K562 (cell line): ENCODE measurements at regions not wholly inside any gene's neighbourhood (a gene's known extent, or its start where the extent isn't known, plus 50 kb on each side); places are given as distances from the start of the nearest gene placed in this dataset.

Experiments
- ETV6 ChIP-seq, 3 experiments: fragments of 150-350 bp in 1 of 3; sonication (generic) in 1 of 3; formaldehyde crosslinking in 1 of 3; IDR thresholded peaks; 2 replicates each; pipeline versions ENCODE4 v1.6.1 to v1.8.0; 2014 to 2022; ENCODE audit warnings: borderline replicate concordance in 2 of 3, low read depth in 2 of 3, antibody characterized with exemption in 1 of 3, low read length in 1 of 3, mild to moderate bottlenecking in 1 of 3, missing genetic modification reagents in 1 of 3
- MED1 ChIP-seq: sonication (generic); formaldehyde crosslinking; IDR thresholded peaks from 2 replicates; pipeline ENCODE4 v1.8.1; 2023; ENCODE audit warnings: missing genetic modification reagents, borderline replicate concordance
- NFE2 ChIP-seq: IDR thresholded peaks from 2 replicates; pipeline ENCODE4 v1.6.1; 2014; ENCODE audit warnings: antibody characterized with exemption, low read depth
- POLR2AphosphoS5 ChIP-seq: IDR thresholded peaks from 2 replicates; pipeline ENCODE4 v1.6.1; 2011; ENCODE audit warnings: mild to moderate bottlenecking, low read depth, low read length, moderate library complexity; ENCODE audit not compliant: control insufficient read depth, insufficient read depth
- RBM39 ChIP-seq: fragments of 200-400 bp; formaldehyde crosslinking; optimal IDR thresholded peaks from 2 replicates; pipeline ENCODE3; 2018; ENCODE audit warnings: low read depth, low read length
- ZNF23 ChIP-seq: fragments of 250-450 bp; sonication (Bioruptor Pico); IDR thresholded peaks from 2 replicates; pipeline ENCODE4 v1.4.0; 2020; ENCODE audit warnings: mild to moderate bottlenecking
- TF ChIP-seq, protein P1 (sequence below), 3 experiments: IDR thresholded peaks in 2 of 3; conservative IDR thresholded peaks in 1 of 3; 2 replicates each; pipeline ENCODE4 v1.5.1; 2011 to 2012; ENCODE audit warnings: low read length in 3 of 3, mild to moderate bottlenecking in 3 of 3, control low read depth in 2 of 3, improper control_type of control experiment in 1 of 3, inconsistent platforms in 1 of 3, low read depth in 1 of 3, mixed read lengths in 1 of 3, moderate library complexity in 1 of 3; ENCODE audit not compliant: insufficient read depth in 2 of 3
- TF ChIP-seq, protein P2 (sequence below): fragments of 450-650 bp; IDR thresholded peaks from one replicate; pipeline ENCODE4 v1.6.1; 2018; ENCODE audit warnings: mild to moderate bottlenecking, moderate library complexity; ENCODE audit not compliant: partially characterized antibody

DNA sequence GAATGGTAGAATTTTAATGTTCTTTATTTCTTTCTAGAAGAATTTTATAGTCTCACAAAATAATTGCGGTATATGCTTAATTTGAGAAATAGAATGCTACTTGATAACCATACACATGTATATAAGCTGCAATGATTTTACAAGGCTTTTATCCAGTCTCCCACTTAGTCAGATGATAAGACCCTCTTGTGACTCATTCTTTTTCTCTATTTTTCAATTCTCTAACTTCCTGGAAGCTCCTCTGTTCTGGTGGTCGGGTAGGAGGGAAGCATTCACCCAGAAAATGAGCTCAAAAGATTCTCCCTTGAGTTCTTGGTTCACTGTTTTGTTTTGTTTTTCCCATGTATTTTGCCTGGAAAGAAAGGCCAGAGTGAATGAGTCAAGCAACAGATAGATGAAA, 546.6 kb downstream of the INHBA start:
- TF ChIP-seq, protein P1, sequence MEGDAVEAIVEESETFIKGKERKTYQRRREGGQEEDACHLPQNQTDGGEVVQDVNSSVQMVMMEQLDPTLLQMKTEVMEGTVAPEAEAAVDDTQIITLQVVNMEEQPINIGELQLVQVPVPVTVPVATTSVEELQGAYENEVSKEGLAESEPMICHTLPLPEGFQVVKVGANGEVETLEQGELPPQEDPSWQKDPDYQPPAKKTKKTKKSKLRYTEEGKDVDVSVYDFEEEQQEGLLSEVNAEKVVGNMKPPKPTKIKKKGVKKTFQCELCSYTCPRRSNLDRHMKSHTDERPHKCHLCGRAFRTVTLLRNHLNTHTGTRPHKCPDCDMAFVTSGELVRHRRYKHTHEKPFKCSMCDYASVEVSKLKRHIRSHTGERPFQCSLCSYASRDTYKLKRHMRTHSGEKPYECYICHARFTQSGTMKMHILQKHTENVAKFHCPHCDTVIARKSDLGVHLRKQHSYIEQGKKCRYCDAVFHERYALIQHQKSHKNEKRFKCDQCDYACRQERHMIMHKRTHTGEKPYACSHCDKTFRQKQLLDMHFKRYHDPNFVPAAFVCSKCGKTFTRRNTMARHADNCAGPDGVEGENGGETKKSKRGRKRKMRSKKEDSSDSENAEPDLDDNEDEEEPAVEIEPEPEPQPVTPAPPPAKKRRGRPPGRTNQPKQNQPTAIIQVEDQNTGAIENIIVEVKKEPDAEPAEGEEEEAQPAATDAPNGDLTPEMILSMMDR (IDR thresholded peaks at IDR 0.05 in 2 of 3, conservative IDR thresholded peaks at IDR 0.05 in 1 of 3; ENCODE audit: insufficient read depth in 2 of 3, low read depth in 1 of 3, low read length in 3 of 3): no peak
- TF ChIP-seq MED1 (no peak), RBM39 (no peak), NFE2 (no peak), ZNF23 (CRISPR knock-in tag) (no peak), POLR2AphosphoS5 (no peak), ETV6 (IDR thresholded peaks at IDR 0.05; ENCODE audit: borderline replicate concordance in 1 of 2, low read depth in 2 of 2, low read length in 1 of 2) (no peak), ETV6 (CRISPR knock-in tag; IDR thresholded peaks at IDR 0.05; ENCODE audit: borderline replicate concordance) (no peak)
- TF ChIP-seq, protein P2, sequence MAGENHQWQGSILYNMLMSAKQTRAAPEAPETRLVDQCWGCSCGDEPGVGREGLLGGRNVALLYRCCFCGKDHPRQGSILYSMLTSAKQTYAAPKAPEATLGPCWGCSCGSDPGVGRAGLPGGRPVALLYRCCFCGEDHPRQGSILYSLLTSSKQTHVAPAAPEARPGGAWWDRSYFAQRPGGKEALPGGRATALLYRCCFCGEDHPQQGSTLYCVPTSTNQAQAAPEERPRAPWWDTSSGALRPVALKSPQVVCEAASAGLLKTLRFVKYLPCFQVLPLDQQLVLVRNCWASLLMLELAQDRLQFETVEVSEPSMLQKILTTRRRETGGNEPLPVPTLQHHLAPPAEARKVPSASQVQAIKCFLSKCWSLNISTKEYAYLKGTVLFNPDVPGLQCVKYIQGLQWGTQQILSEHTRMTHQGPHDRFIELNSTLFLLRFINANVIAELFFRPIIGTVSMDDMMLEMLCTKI: no peak
